ENCODE measurements at regions not wholly inside any gene's neighbourhood (a gene's known extent, or its start where the extent isn't known, plus 50 kb on each side); places are given as distances from the start of the nearest gene placed in this dataset.

- no peak for DNase-seq
These were observed 328.8 kb upstream of the GRM7 start for GRCh38 chr3:6532101-6532500.

- no peak for DNase-seq
These were observed 319.9 kb upstream of the GRM7 start for GRCh38 chr3:6540981-6541380.

GRCh38 chr3:6542795-6543194, 318.1 kb upstream of the GRM7 start:
- DNase-seq, result no peak

GRCh38 chr3:6549296-6549695, 311.6 kb upstream of the GRM7 start:
- no peak for DNase-seq

GRCh38 chr3:6551165-6551564, 309.8 kb upstream of the GRM7 start:
- DNase-seq, result no peak

GRCh38 chr3:6560259-6560658, 300.7 kb upstream of the GRM7 start:
- DNase-seq, result no peak

- DNase-seq, result no peak
These were observed 293.7 kb upstream of the GRM7 start for GRCh38 chr3:6567241-6567640.

GRCh38 chr3:6568999-6569493, 291.9 kb upstream of the GRM7 start:
- DNase-seq, result no peak

- DNase-seq, result no peak
These were observed 289.5 kb upstream of the GRM7 start for GRCh38 chr3:6571448-6571847.

GRCh38 chr3:6577584-6577983, 283.3 kb upstream of the GRM7 start:
- no peak for DNase-seq

- no peak for DNase-seq
These were observed 282.4 kb upstream of the GRM7 start for GRCh38 chr3:6578526-6578925.

GRCh38 chr3:6580808-6581207, 280.1 kb upstream of the GRM7 start:
- DNase-seq, result no peak

GRCh38 chr3:6585360-6585759, 275.6 kb upstream of the GRM7 start:
- DNase-seq, result no peak

GRCh38 chr3:6600237-6600636, 260.7 kb upstream of the GRM7 start:
- no peak for DNase-seq

GRCh38 chr3:6601374-6601773, 259.5 kb upstream of the GRM7 start:
- no peak for DNase-seq

GRCh38 chr3:6602329-6602728, 258.6 kb upstream of the GRM7 start:
- no peak for DNase-seq

GRCh38 chr3:6605227-6605626, 255.7 kb upstream of the GRM7 start:
- DNase-seq, result no peak

GRCh38 chr3:6608843-6609242, 252.1 kb upstream of the GRM7 start:
- DNase-seq, result no peak

- no peak for DNase-seq
These were observed 248.8 kb upstream of the GRM7 start for GRCh38 chr3:6612034-6612616.

- DNase-seq, result no peak
These were observed 238.7 kb upstream of the GRM7 start for GRCh38 chr3:6622260-6622659.

GRCh38 chr3:6622712-6623111, 238.2 kb upstream of the GRM7 start:
- no peak for DNase-seq

GRCh38 chr3:6631376-6631775, 229.5 kb upstream of the GRM7 start:
- DNase-seq, result no peak

GRCh38 chr3:6640907-6641306, 220.0 kb upstream of the GRM7 start:
- no peak for DNase-seq

- DNase-seq, result no peak
These were observed 216.6 kb upstream of the GRM7 start for GRCh38 chr3:6644070-6644929.

GRCh38 chr3:6654670-6655069, 206.2 kb upstream of the GRM7 start:
- DNase-seq, result no peak

All from femur (tissue), 1 donor.